Medulla oblongata (tissue), 1 donor: ENCODE measurements at regions not wholly inside any gene's neighbourhood (a gene's known extent, or its start where the extent isn't known, plus 50 kb on each side); places are given as distances from the start of the nearest gene placed in this dataset.
A peak's percentile ranks its signal among the peaks of the same experiment; 100 is the strongest.

ENCODE experiments used
- DNase-seq: peaks from one replicate; pipeline ENCODE4 v3.0.0-alpha.2; 2015; ENCODE audit errors: extremely low spot score

GRCh38 chr13:44120849-44121755, 241.4 kb downstream of the LACC1 start:
- DNase-seq: peak; percentile 49

GRCh38 chr13:44124352-44124751, 244.6 kb downstream of the LACC1 start:
- DNase-seq: no peak

- no peak for DNase-seq
Observed at GRCh38 chr13:44125943-44126469, 246.3 kb downstream of the LACC1 start.

GRCh38 chr13:44128552-44129001, 245.0 kb upstream of the SERP2 start:
- DNase-seq: peak; percentile 18

- DNase-seq: no peak
Observed at GRCh38 chr13:44129418-44129817, 244.2 kb upstream of the SERP2 start.

GRCh38 chr13:44131069-44131614, 242.5 kb upstream of the SERP2 start:
- no peak for DNase-seq

- peak; percentile 79 for DNase-seq
Observed at GRCh38 chr13:44132710-44133109, 240.9 kb upstream of the SERP2 start.

GRCh38 chr13:44133626-44134025, 240.0 kb upstream of the SERP2 start:
- no peak for DNase-seq

GRCh38 chr13:44135566-44135965, 238.1 kb upstream of the SERP2 start:
- DNase-seq: no peak

- no peak for DNase-seq
Observed at GRCh38 chr13:44136696-44137268, 236.8 kb upstream of the SERP2 start.

GRCh38 chr13:44137466-44137865, 236.2 kb upstream of the SERP2 start:
- DNase-seq: no peak

- DNase-seq: no peak
Observed at GRCh38 chr13:44140146-44140545, 233.5 kb upstream of the SERP2 start.

- DNase-seq: peak; percentile 51
Observed at GRCh38 chr13:44140888-44141724, 232.5 kb upstream of the SERP2 start.

GRCh38 chr13:44141725-44142539, 231.7 kb upstream of the SERP2 start:
- DNase-seq: peak; percentile 97

GRCh38 chr13:44142540-44142867, 231.1 kb upstream of the SERP2 start:
- no peak for DNase-seq

- no peak for DNase-seq
Observed at GRCh38 chr13:44142941-44143665, 230.5 kb upstream of the SERP2 start.

- no peak for DNase-seq
Observed at GRCh38 chr13:44146138-44146537, 227.5 kb upstream of the SERP2 start.

- DNase-seq: no peak
Observed at GRCh38 chr13:44147233-44147632, 226.4 kb upstream of the SERP2 start.

- DNase-seq: no peak
Observed at GRCh38 chr13:44147648-44148047, 226.0 kb upstream of the SERP2 start.
